ENCODE measurements at regions not wholly inside any gene's neighbourhood (a gene's known extent, or its start where the extent isn't known, plus 50 kb on each side); places are given as distances from the start of the nearest gene placed in this dataset.

DNA sequence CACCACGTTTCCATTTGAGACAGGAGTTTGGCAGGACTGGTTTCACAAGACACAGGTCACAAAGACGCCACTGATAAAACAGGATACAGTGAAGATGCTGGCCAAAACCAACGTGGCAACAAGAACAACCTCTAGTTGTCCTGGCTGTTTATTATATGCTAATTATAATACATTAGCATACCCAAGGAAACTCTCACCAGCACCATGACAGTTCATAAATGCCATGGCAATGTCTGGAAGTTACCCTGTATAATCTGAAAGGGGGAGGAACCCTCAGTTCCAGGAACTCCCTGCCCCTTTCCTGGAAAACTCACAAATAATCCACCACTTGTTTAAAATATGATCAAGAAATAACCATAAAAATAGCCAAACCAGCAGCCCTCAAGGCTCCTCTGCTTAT is 148.3 kb downstream of the RBM43 start:
- TF ChIP-seq CTCF (conservative IDR thresholded peaks at IDR 0.05) = no peak
- TF ChIP-seq EZH2 (IDR thresholded peaks at IDR 0.05; ENCODE audit: low read depth) = no peak

Measured in PC-9 (cell line).